ENCODE measurements at regions not wholly inside any gene's neighbourhood (a gene's known extent, or its start where the extent isn't known, plus 50 kb on each side); places are given as distances from the start of the nearest gene placed in this dataset.

DNA sequence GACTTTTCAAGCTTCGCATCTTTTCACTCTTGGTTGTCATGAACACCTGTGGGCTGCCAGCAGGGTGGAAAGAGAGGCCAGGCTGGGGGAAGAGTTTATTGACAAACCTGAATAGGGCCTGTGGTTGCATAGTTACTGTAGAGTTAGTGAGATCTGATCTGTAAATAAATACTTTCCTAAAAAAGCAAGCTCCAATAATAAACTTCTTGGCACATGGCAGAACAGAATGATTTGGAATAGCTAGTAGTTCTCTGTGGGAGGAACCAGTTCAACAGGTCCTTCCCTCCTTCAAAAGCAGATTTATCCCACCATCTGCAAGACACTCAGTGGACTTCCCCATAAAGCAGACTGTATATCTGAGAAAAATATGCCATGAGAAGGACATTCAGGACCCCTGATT lies 445.0 kb downstream of the HACE1 start:
- DNase-seq: no peak

DNA sequence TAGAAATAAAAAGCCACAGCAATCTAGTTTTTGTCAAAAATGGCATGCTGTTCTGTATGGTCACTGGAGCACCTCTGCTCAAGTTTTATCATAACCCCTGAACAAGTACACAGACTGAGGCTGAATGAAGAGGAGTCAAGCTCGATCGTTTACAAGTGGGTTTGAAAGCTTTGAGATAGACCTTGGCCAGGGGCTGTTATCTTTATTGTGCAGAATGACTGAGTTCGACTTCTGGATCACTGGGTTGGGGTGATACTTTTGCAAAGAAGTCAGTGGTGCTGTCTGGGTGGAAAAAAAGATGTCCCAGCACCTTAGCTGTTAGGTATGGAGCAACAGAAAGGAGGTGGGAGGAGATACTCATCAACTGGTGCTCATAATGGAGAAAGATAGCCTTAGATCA lies 446.0 kb downstream of the HACE1 start:
- no peak for DNase-seq

DNA sequence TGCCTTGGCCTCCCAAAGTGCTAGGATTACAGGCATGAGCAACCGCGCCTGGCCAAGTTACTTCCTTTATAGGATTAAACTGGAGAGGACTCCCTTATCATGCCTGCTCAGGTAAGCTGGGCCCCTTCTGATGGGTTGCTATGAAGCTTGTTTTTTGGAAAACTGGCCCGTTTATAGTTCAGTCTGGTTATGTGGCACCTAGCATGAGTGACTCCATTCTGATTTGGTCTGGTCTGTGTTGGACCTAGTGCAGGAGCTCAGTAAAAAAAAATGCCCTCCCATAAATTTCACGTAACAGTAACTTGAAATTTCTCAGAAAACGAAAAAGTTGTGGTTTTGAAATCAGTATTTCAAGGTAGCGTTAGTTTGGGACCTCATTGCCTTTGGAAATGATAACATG lies 448.4 kb downstream of the HACE1 start:
- no peak for DNase-seq

DNA sequence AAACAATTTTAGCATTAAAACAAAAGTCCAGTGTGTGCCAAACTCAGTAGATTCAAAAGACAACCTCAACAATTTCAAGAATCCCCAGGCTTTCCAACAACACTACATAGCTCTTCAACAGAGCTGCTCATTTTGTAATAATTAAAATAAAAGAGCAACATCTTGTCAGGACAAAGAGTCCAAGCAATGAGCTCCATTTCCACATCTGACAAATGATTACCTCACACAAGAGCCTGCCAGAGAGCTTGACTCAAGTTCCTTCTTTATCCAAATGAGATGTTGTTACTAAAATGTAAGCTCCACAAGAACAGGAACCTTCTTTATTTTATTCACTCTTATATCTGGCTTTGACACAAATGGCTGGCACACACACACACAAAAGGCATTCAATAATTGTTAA lies 449.8 kb downstream of the HACE1 start:
- peak in 3 of 4 experiments; percentile 2 to 16 (median 15) for DNase-seq

DNA sequence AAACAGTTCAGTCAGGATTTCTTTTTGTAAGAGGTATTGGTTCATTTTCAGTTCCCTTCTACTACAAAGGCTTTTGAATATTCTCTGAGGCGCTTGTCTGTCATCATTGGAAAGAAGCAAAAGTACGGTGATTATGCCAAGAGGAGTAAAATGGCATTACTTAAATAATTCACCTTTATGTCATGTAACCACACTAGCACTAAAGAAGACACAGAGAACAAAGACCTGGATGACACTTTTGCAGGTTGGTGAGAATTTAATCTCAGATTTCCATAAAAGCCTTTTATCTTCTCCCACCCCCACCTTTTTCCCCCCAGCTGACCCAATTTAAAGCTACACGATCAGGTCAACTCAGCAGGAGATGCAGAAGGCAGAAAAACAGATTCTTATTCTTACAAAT lies 451.8 kb downstream of the HACE1 start:
- no peak for DNase-seq

DNA sequence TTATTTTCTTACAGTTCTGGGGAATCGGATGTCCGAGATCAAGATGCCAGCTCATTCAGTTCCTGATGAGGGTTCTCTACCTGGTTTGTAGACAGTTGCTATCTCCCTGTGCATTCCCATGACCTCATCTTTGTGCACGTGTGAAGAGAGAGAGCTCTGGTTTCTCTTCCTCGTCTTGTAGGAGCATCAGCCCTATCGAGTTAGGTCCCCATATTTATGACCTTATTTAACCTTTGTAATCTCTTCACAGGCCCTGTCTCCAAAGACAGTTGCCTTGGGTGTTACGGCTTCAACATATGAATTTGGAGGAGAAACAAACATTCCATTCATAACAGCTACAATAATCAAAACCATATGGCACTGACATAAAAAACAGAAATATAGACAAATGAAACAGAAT lies 455.3 kb downstream of the HACE1 start:
- DNase-seq: no peak

- no peak for DNase-seq
Observed at GRCh38 chr6:104402572-104402971, 457.1 kb downstream of the HACE1 start.

- no peak for DNase-seq
Observed at GRCh38 chr6:104401926-104402325, 457.8 kb downstream of the HACE1 start.

DNA sequence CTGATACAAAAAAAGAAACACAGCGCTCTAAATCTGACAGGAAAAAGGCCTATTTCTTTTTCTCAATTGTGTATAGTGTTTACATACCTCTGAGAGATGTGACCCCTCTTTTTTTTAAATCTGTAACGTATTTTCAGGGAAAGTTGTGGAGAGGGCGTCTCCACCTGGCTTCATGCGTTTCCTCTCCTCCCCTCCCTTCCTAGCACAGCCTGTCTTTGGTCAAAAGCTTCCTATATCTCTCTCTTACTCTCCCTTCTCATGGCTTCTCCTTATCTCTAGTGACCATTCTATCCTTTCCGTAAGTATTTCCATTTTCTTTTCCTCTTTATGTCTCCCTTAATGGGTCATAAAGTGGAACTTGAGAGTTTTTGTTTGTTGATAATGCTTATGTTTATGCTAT lies 458.9 kb downstream of the HACE1 start:
- DNase-seq: no peak

- peak in 1 of 4 experiments; percentile 4 for DNase-seq
Observed at GRCh38 chr6:104396077-104396476, 463.6 kb downstream of the HACE1 start.

DNA sequence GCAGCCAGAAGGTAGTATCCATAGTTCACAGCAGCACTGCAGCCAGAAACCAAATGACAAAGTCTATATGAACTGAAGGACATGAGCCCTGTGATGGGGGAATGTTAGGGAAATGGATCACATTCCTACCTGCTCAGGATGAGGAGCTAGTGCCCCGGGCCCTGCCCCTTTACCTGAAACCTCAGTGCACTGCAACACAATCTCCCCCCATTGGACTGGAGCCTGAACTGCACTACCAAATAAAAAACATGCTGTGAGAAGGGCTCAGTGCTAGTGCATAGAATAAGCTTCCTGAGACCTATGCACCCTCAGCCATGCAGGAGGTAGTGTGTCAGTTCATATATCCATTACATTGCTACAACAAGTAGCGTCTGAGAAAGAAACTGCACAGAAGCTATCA lies 477.8 kb downstream of the HACE1 start:
- DNase-seq: no peak

GRCh38 chr6:104365451-104366234 lies 494.1 kb downstream of the HACE1 start:
- no peak for DNase-seq

DNA sequence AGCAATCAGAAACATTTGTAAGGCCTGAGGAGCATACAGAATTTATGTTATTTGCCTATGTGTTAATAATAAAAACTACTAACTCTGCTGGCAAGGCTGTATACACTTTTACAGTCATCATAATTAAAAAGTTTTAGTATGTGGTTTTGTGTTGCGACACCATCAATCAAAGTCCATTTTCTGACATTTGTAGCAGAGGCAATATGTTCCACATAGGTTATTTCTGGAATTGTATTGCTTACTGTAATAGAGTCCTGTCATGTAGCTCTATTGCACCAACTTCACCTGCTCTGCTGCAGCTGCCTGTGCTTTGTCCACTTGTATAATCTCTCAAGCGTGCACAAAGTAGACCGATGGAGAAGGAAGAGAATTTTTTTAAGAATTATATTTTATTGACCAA lies 501.8 kb downstream of the HACE1 start:
- DNase-seq: no peak

- no peak for DNase-seq
Observed at GRCh38 chr6:104356197-104356596, 503.5 kb downstream of the HACE1 start.

DNA sequence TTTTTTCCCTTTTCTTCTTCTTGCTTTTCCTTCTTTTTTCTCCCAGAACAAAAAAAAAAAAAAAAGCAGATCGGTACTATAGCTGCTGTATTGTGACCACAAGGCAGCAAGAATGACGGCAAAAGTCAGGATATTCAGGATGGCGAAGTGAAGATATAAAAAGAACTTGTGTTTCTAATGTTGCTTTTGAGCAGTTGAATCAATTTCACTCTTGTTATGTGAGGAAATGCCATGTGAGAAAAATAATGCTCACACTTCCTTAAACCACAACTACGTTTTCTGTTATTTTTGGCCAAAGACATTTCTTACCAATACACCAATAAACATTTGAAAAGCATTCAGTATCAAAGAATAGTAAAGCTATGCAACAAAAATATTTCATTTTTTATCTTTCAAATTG lies 510.5 kb downstream of the HACE1 start:
- no peak for DNase-seq

GRCh38 chr6:104344223-104344622 lies 515.5 kb downstream of the HACE1 start:
- no peak for DNase-seq

DNA sequence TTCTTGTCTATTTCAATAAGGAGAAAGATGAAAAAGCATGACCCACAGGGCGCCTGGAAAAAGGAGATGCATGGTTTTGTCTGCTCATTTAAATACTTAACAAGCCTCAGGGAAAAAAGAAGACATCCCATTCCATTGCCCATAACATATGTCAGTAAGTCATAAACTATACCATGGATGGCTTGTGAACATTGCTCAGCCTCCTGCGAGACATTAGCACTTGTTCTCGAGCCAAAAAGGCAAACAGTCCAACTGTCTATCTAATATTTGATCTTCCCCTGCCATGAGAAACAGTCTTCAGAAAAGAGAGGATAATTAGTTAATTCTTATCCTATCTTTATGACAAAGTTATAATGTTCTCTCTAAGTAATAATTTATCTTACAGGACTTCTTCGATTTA lies 527.4 kb downstream of the HACE1 start:
- DNase-seq: no peak

GRCh38 chr6:104326173-104327001 lies 533.3 kb downstream of the HACE1 start:
- peak; percentile 5 to 70 (median 48) for DNase-seq

- DNase-seq: peak; percentile 29 to 54 (median 32)
Observed at GRCh38 chr6:104325341-104326172, 534.2 kb downstream of the HACE1 start.

DNA sequence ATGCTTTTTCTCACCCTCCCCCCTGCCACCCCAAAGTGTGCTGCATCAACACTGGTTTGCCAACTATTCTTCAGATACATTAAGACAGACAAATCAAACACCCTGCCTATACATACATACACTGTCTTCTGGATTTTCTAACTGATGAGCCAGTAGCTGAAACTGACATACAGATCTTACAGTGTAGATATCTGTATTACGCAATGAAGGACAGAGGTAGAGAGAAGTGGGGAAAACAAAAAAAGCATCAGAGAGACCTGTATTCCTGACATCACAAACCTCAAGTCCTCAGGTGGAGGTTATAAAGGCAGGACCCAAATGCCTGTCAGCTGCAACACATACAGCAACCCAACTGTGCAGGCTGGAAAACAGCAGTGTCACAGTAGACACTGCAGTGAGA lies 535.4 kb downstream of the HACE1 start:
- DNase-seq: no peak

DNA sequence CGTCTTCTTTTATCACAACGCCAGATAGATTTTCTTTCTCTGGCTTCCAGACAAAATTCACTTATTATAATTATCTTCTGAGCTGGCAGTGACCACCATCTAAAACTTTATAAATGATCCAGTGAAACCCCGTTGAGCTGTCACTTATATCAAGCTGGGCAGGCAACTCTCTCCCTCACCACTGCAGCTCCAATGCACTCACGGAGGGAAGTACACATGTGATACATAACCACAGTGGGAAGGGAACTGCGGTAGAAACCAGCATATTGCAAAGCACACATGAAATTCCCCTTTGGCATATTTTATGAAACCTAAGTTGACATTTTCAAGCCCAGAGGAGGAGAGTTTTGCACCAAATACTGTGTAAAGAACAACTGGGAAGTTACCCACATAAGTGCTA lies 536.9 kb downstream of the HACE1 start:
- DNase-seq: peak; percentile 50 to 79 (median 66)

DNA sequence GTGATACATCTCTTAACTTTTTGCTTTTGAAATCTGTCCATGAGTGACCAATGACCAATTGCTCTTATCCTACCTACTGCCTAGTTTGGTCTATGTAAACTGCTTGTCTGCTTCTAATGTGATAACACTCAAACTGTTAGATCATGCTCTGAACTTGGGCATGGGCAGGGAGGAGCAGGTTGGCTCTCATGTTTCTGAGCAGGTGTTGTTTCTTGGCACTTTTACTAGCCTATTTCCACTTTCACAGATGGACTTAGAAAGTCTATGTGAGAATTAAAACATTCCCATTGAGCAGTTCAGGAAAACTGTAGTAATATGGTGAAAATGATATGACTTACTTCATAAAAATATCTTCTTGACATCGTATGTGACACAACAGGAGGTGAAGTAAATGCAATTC lies 538.4 kb downstream of the HACE1 start:
- DNase-seq: no peak

DNA sequence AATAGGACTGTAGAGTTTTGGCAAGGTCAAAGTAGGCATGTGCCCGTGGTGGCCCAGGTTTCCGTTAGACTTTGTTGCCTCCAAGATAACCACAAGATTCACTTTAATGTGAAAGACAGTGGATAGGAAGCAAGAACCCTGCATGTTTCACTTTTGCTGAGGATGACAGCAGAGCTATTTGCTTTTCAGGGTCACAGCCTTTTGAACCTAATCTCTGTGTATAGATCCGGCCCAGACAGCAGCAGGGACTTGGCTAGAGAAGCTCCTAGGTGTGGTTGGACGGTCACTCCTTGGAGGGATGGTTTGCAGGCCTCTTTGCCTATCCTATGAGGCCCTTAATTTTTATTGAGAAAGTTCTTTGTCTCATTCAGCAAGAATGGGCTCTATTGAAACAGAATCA lies 538.8 kb downstream of the HACE1 start:
- DNase-seq: no peak
